LNCaP clone FGC (cell line): ENCODE measurements at regions not wholly inside any gene's neighbourhood (a gene's known extent, or its start where the extent isn't known, plus 50 kb on each side); places are given as distances from the start of the nearest gene placed in this dataset.
"Not testable (repeated sequence)": the region's sequence is repeated elsewhere in the genome, so short reads cannot be mapped to it uniquely, and the experiment has no call there.

Experiments used
- DNase-seq: peaks from one replicate; pipeline ENCODE4 v3.0.0-alpha.2; 2011; ENCODE audit warnings: low read depth
- H3K4me3 ChIP-seq: 2 replicates; pipeline ENCODE4 v1.5.1; 2011; ENCODE audit warnings: mild to moderate bottlenecking, low read depth, low read length, control low read depth
- CTCF ChIP-seq: IDR thresholded peaks from 2 replicates; pipeline ENCODE4 v1.5.1; 2012; ENCODE audit warnings: mild to moderate bottlenecking; ENCODE audit not compliant: control insufficient read depth, insufficient read depth; ENCODE audit errors: extremely low read depth

DNA sequence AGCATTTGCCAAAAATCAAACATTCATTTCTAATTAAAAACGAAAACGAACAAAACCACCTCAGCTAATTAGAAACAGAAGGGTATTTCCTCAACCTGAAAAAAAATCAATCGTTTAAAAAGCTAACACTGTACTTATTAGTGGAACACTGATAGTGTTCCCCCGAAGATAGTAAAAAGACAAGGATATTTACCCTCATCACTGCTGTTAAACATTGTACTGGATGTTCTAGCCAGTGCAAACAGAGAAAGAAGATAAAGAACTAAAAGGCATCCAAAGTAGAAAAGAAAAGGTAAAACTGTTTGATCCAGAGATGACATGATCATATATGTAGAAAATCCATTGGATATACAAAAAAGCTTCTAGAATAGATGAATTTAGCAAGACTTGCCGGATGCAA lies 508.3 kb downstream of the DMRTA1 start:
- no peak overlapping the region for H3K4me3 ChIP-seq
- no peak for TF ChIP-seq CTCF
- peak; percentile 64 for DNase-seq

DNA sequence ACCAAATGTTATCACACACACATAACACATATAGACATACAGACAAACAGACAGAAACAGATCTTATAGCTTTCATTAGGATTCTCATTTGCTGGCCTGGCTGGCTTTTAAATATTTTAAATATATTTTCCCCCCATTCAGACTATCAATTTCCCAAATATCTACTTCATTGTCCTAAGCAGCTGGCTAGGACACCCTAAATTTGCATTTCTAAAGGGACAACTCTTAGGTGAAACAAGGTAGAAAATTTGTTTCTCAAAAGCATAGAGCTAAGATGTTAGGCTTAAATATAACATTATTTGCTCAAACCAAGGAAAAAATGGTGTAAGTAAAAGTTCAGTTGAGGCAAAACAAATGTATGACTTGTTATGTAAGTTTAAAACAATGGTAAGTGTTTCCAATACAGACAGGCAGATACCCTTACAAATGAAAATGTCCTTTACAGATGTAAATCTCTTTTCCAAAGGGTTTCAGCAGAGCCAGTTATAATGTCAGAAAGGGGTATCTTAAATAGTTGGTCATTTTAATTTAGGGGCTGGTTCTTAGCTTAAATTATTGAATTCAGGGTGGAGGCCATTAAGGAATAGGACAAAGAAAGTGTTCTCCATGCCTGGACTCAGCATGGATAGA lies 522.8 kb downstream of the DMRTA1 start:
- no peak overlapping the region for H3K4me3 ChIP-seq
- no peak for DNase-seq
- TF ChIP-seq CTCF, result no peak

GRCh38 chr9:22970434-22970975 lies 523.9 kb downstream of the DMRTA1 start:
- DNase-seq, result no peak
- no peak overlapping the region for H3K4me3 ChIP-seq
- TF ChIP-seq CTCF, result no peak

GRCh38 chr9:22975951-22976350 lies 529.3 kb downstream of the DMRTA1 start:
- no peak for TF ChIP-seq CTCF
- DNase-seq, result no peak
- no peak overlapping the region for H3K4me3 ChIP-seq

GRCh38 chr9:22976454-22976853 lies 529.8 kb downstream of the DMRTA1 start:
- TF ChIP-seq CTCF, result no peak
- no peak overlapping the region for H3K4me3 ChIP-seq
- no peak for DNase-seq

DNA sequence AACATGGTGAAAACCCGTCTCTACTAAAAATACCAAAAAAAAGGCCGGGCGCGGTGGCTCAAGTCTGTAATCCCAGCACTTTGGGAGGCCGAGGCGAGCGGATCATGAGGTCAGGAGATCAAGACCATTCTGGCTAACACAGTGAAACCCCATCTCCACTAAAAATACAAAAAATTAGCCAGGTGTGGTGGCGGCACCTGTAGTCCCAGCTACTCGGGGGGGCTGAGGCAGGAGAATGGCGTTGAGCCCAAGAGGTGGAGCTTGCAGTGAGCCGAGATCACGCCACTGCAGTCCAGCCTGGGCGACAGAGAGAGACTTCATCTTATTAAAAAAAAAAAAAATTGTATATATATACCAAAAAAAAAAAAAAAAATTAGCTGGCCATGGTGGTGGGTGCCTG lies 533.8 kb downstream of the DMRTA1 start:
- not testable (repeated sequence) for DNase-seq, H3K4me3 ChIP-seq

- TF ChIP-seq CTCF, result peak; percentile 25; the same call in 1 of the 2 replicates
- H3K4me3 ChIP-seq, result no peak overlapping the region
- no peak for DNase-seq
Observed at GRCh38 chr9:22986556-22986955, 539.9 kb downstream of the DMRTA1 start.
